ENCODE measurements at regions not wholly inside any gene's neighbourhood (a gene's known extent, or its start where the extent isn't known, plus 50 kb on each side); places are given as distances from the start of the nearest gene placed in this dataset.

DNA sequence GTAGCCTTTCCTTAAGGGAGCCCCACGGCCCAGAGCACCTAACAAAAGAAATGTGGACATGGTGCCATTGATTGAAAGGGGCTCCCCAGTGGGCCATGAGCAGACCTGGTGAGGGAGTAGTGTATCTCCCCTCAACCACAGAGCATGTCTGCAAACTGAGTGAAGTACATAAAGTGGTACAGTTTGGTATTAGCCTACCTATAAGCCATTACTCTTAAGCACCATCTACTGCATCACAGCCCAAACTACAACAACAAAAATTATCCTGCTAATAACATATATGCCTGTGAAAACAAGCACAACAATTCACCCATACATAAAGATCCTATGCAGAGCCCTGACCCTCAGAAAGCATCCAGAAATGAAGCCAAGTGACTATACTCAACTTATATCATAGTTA lies 407.8 kb downstream of the PTPRC start:
- DNase-seq (ENCODE audit: low read depth), result peak; percentile 3
- TF ChIP-seq, protein P1, sequence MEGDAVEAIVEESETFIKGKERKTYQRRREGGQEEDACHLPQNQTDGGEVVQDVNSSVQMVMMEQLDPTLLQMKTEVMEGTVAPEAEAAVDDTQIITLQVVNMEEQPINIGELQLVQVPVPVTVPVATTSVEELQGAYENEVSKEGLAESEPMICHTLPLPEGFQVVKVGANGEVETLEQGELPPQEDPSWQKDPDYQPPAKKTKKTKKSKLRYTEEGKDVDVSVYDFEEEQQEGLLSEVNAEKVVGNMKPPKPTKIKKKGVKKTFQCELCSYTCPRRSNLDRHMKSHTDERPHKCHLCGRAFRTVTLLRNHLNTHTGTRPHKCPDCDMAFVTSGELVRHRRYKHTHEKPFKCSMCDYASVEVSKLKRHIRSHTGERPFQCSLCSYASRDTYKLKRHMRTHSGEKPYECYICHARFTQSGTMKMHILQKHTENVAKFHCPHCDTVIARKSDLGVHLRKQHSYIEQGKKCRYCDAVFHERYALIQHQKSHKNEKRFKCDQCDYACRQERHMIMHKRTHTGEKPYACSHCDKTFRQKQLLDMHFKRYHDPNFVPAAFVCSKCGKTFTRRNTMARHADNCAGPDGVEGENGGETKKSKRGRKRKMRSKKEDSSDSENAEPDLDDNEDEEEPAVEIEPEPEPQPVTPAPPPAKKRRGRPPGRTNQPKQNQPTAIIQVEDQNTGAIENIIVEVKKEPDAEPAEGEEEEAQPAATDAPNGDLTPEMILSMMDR (conservative IDR thresholded peaks at IDR 0.05; ENCODE audit: control insufficient read depth, insufficient read depth, low read depth, low read length), result no peak
- no peak overlapping the region for H3K4me3 ChIP-seq (ENCODE audit: control insufficient read depth, low read depth, low read length)

DNA sequence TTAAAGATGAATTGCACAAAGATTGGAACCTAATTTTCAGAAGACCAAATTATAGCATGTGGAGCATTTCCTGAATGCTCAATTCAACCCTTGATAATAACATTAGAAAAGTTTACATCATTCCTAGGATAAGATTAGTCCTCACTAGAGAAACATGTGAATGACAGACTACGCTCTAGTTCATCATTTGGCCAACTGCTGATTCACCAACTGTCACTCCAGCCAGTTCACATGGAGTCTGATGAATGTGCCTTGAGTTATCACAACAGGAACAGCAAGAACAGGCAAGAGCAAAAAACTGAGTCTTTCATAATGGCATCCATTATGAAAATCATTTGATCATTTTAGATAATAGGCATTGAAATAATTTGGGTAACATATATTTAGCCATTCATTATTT lies 415.9 kb downstream of the PTPRC start:
- no peak overlapping the region for H3K4me3 ChIP-seq (ENCODE audit: control insufficient read depth, low read depth, low read length)
- TF ChIP-seq, protein P1 (conservative IDR thresholded peaks at IDR 0.05; ENCODE audit: control insufficient read depth, insufficient read depth, low read depth, low read length), result no peak
- DNase-seq (ENCODE audit: low read depth), result peak; percentile 14

DNA sequence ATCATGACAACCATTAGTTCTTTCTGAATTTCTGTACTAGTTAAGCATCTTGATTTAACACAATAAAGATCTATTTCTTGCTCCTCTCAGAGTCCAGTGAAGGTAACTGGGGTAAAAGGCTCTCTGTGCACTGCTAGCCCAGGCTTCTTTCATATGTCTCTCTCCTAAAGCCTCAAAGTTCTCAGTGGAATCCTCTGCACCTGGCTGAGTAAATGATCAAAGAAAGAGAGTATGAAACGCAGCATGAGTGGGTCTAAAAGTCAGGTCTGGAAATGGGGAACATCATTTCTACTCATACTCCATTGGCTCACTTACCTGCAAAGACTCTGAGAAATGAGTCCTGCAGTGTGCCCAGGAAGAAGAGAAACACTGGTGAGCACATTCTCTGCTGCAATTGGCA lies 418.5 kb downstream of the PTPRC start:
- DNase-seq (ENCODE audit: low read depth), result no peak
- no peak overlapping the region for H3K4me3 ChIP-seq (ENCODE audit: control insufficient read depth, low read depth, low read length)
- TF ChIP-seq, protein P1 (conservative IDR thresholded peaks at IDR 0.05; ENCODE audit: control insufficient read depth, insufficient read depth, low read depth, low read length), result no peak

DNA sequence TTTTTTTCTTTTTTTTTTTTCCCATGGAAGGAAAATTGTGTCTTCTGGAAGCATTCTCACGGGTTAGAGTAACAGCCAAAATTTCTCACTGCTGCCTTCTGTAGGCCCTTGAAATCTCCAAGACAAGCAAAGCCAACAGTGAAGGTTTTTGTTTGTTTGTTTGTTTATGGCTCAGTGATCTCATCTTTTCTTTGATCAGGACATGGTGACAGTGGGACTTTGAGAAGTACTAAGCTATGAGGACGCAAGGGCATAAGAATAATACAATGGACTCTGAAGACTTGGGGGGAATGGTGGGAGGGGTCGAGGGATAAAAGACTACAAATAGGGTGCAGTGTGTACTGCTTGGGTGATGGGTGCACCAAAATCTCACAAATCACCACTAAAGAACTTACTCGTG lies 419.4 kb downstream of the PTPRC start:
- no peak overlapping the region for H3K4me3 ChIP-seq (ENCODE audit: control insufficient read depth, low read depth, low read length)
- DNase-seq (ENCODE audit: low read depth), result no peak
- TF ChIP-seq, protein P1 (conservative IDR thresholded peaks at IDR 0.05; ENCODE audit: control insufficient read depth, insufficient read depth, low read depth, low read length), result no peak

DNA sequence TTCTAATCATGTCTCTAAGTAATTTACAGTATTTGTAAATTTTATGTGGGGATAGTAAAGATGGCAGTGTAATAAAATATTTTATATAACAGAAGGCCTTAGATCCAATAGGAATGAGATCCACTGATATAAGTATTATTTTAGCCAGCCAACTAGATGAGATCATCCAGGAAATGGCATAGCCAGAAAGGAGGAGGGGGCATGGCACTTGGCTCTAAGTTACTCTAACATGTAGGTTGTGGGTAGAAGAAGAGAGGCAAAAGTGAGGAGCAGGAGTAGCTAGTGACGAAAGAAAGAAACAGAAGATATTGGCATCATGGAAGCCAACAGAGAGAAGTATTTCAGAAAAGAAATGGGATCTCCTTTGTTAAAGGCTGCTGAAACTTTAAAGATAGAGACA lies 426.1 kb downstream of the PTPRC start:
- no peak for DNase-seq (ENCODE audit: low read depth)
- TF ChIP-seq, protein P1 (conservative IDR thresholded peaks at IDR 0.05; ENCODE audit: control insufficient read depth, insufficient read depth, low read depth, low read length), result no peak
- no peak overlapping the region for H3K4me3 ChIP-seq (ENCODE audit: control insufficient read depth, low read depth, low read length)

DNA sequence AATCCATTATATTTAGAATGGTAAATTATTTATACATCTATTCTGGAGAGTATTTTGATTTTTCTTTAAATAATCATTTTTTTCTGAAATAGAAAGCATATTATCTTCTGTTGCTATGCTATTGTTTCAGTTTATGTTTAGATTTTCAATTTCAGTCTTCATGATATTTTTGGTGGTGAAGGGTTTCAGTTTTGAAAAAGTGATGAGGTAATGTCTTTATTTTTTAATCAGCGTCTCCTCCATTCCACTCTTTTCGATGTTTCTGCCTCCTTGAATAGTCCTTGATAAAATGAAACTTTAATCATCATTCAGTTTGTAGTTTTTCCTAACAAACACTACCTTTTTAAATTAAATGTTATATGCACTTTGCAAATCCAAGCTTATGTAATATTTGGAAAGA lies 428.6 kb downstream of the PTPRC start:
- no peak for DNase-seq (ENCODE audit: low read depth)
- H3K4me3 ChIP-seq (ENCODE audit: control insufficient read depth, low read depth, low read length), result no peak overlapping the region
- TF ChIP-seq, protein P1 (conservative IDR thresholded peaks at IDR 0.05; ENCODE audit: control insufficient read depth, insufficient read depth, low read depth, low read length), result no peak

DNA sequence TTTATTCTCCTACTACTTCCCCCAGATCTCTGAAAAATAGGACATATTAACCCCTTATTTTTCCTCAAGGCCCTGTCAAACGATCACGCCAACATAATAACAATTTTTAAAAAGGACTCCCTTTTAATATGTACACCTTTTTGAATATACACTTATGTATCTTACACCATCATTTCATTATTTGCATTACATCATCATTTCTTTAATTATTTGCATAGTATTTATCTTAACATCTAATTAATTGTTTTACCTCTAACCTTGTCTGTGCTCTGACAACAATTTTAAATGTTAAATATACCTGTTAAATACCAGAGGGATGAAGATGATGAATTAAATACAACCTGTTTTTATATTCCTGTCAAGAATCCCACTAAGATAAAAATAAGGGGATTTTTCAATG lies 432.2 kb downstream of the PTPRC start:
- TF ChIP-seq, protein P1 (conservative IDR thresholded peaks at IDR 0.05; ENCODE audit: control insufficient read depth, insufficient read depth, low read depth, low read length), result no peak
- no peak for DNase-seq (ENCODE audit: low read depth)
- no peak overlapping the region for H3K4me3 ChIP-seq (ENCODE audit: control insufficient read depth, low read depth, low read length)

Data from fibroblast of mammary gland (primary cell).